GM23338 (cell line): ENCODE measurements at regions not wholly inside any gene's neighbourhood (a gene's known extent, or its start where the extent isn't known, plus 50 kb on each side); places are given as distances from the start of the nearest gene placed in this dataset.

Experiments
- ATAC-seq: fragments of 200-7000 bp; cut with Tn5 transposase; 3 replicates; pipeline ENCODE4 v1.9.1; 2020
- DNase-seq: peaks from one replicate; pipeline ENCODE4 v3.0.0-alpha.2; 2015; ENCODE audit warnings: low spot score
- H2AFZ ChIP-seq: fragments of 200-600 bp; sonication (generic); 2 replicates; pipeline ENCODE4 v1.8.0; 2016; ENCODE audit warnings: antibody characterized with exemption, mild to moderate bottlenecking, moderate library complexity
- H3F3A ChIP-seq: fragments of 200-600 bp; sonication (generic); replicated peaks from 2 replicates; pipeline ENCODE4 v1.8.0; 2017; ENCODE audit warnings: antibody characterized with exemption, mixed run types, low read depth
- H3K27ac ChIP-seq: fragments of 200-600 bp; sonication (generic); 2 replicates; pipeline ENCODE4 v1.6.1; 2016; ENCODE audit warnings: low read depth
- H3K27me3 ChIP-seq: fragments of 200-600 bp; sonication (generic); 2 replicates; pipeline ENCODE4 v1.8.0; 2016; ENCODE audit warnings: mild to moderate bottlenecking, mixed run types, moderate library complexity; ENCODE audit not compliant: insufficient read depth
- H3K36me3 ChIP-seq: fragments of 200-600 bp; sonication (generic); 2 replicates; pipeline ENCODE4 v1.8.0; 2016; ENCODE audit warnings: mild to moderate bottlenecking; ENCODE audit not compliant: insufficient read depth
- H3K4me1 ChIP-seq: fragments of 200-600 bp; sonication (generic); 2 replicates; pipeline ENCODE4 v1.8.0; 2016; ENCODE audit warnings: mild to moderate bottlenecking, moderate library complexity; ENCODE audit not compliant: insufficient read depth
- H3K4me2 ChIP-seq: fragments of 200-600 bp; sonication (generic); 2 replicates; pipeline ENCODE4 v1.7.1; 2017; ENCODE audit warnings: mixed run types
- H3K4me3 ChIP-seq: fragments of 200-600 bp; sonication (generic); 2 replicates; pipeline ENCODE4 v1.6.1; 2016; ENCODE audit warnings: mixed run types
- H3K79me2 ChIP-seq: fragments of 200-600 bp; sonication (generic); replicated peaks from 2 replicates; pipeline ENCODE4 v1.8.0; 2017; ENCODE audit warnings: mild to moderate bottlenecking; ENCODE audit not compliant: insufficient read depth
- H3K9me2 ChIP-seq: fragments of 200-600 bp; sonication (generic); 2 replicates; pipeline ENCODE4 v1.8.0; 2017; ENCODE audit not compliant: insufficient read depth
- H4K20me1 ChIP-seq: fragments of 200-600 bp; sonication (generic); replicated peaks from 2 replicates; pipeline ENCODE4 v1.8.0; 2017; ENCODE audit warnings: mild to moderate bottlenecking; ENCODE audit not compliant: insufficient read depth
- H3K27ac Mint-ChIP-seq: 2 replicates; pipeline ENCODE4 v1.8.0; 2020; ENCODE audit warnings: inconsistent platforms, mild to moderate bottlenecking, moderate library complexity, mixed read lengths
- H3K27me3 Mint-ChIP-seq: 3 replicates; pipeline ENCODE4 v1.8.0; 2022; ENCODE audit warnings: low read depth, mild to moderate bottlenecking, moderate library complexity, mixed read lengths, inconsistent platforms; ENCODE audit not compliant: insufficient read depth, poor library complexity
- H3K36me3 Mint-ChIP-seq: 3 replicates; pipeline ENCODE4 v1.8.0; 2021; ENCODE audit warnings: low read depth, mild to moderate bottlenecking, inconsistent platforms, moderate library complexity, mixed read lengths
- H3K4me1 Mint-ChIP-seq: 3 replicates; pipeline ENCODE4 v1.8.0; 2020; ENCODE audit warnings: mild to moderate bottlenecking, inconsistent platforms, mixed read lengths
- H3K4me3 Mint-ChIP-seq: 3 replicates; pipeline ENCODE4 v1.8.0; 2021; ENCODE audit warnings: moderate library complexity, mild to moderate bottlenecking, inconsistent platforms, mixed read lengths
- H3K9me3 Mint-ChIP-seq: 3 replicates; pipeline ENCODE4 v1.8.0; 2020; ENCODE audit warnings: moderate library complexity, mild to moderate bottlenecking, inconsistent platforms, mixed read lengths
- CREB1 ChIP-seq: fragments of 250-450 bp; sonication (Bioruptor Pico); IDR thresholded peaks from 2 replicates; pipeline ENCODE4 v1.5.0; 2020; ENCODE audit warnings: low read depth, mild to moderate bottlenecking, moderate library complexity
- ETS1 ChIP-seq: IDR thresholded peaks from 2 replicates; pipeline ENCODE4 v1.6.1; 2016; ENCODE audit warnings: antibody characterized with exemption
- EZH2 ChIP-seq: fragments of 200-600 bp; sonication (generic); IDR thresholded peaks from one replicate; pipeline ENCODE4 v1.8.0; 2017; ENCODE audit warnings: antibody characterized with exemption, mild to moderate bottlenecking, low read depth; ENCODE audit not compliant: unreplicated experiment
- JUNB ChIP-seq: IDR thresholded peaks from one replicate; pipeline ENCODE4 v1.6.1; 2016; ENCODE audit warnings: antibody characterized with exemption; ENCODE audit not compliant: unreplicated experiment
- NANOG ChIP-seq: IDR thresholded peaks from 2 replicates; pipeline ENCODE4 v1.6.1; 2016; ENCODE audit warnings: antibody characterized with exemption, borderline replicate concordance
- STAT1 ChIP-seq: IDR thresholded peaks from one replicate; pipeline ENCODE4 v1.6.1; 2016; ENCODE audit warnings: antibody characterized with exemption; ENCODE audit not compliant: unreplicated experiment
- ZNF114 ChIP-seq: fragments of 250-450 bp; sonication (Bioruptor Pico); IDR thresholded peaks from 2 replicates; pipeline ENCODE4 v1.5.0; 2020; ENCODE audit warnings: mild to moderate bottlenecking, moderate library complexity
- ZNF331 ChIP-seq: fragments of 250-450 bp; sonication (Bioruptor Pico); IDR thresholded peaks from 2 replicates; pipeline ENCODE4 v1.5.0; 2020; ENCODE audit warnings: low read depth, mild to moderate bottlenecking, moderate library complexity
- ZNF462 ChIP-seq: fragments of 250-450 bp; sonication (Bioruptor Pico); IDR thresholded peaks from 2 replicates; pipeline ENCODE4 v1.5.0; 2020; ENCODE audit warnings: mild to moderate bottlenecking, moderate library complexity
- TF ChIP-seq, protein P1 (sequence below), 2 experiments: fragments of 200-600 bp in 1 of 2; sonication (generic) in 1 of 2; conservative IDR thresholded peaks; 2 replicates each; pipeline versions ENCODE4 v1.5.1 to v1.6.1; 2016 to 2017; ENCODE audit warnings: antibody characterized with exemption in 2 of 2, low read depth in 2 of 2, mild to moderate bottlenecking in 2 of 2, moderate library complexity in 1 of 2

GRCh38 chrX:45400027-45400779 lies 199.5 kb upstream of the DIPK2B start:
- peak overlapping the region; percentile 20; the same call in 1 of the 2 replicates for H3K4me3 ChIP-seq
- ATAC-seq (peak; percentile 83), DNase-seq (peak; percentile 44)
- H3K9me2 ChIP-seq = no peaks in the 10 kb centered on the region
- H3K27me3 Mint-ChIP-seq = no peaks in the 10 kb centered on the region
- H3K27ac ChIP-seq = peak overlapping the region; percentile 96
- H3K79me2 ChIP-seq = no peaks in the 10 kb centered on the region
- no peak for TF ChIP-seq NANOG
- TF ChIP-seq STAT1 = no peak
- TF ChIP-seq ZNF114 (CRISPR knock-in tag) = no peak
- TF ChIP-seq JUNB = no peak
- no peak for TF ChIP-seq CREB1
- TF ChIP-seq ZNF331 = no peak
- no peak for TF ChIP-seq ETS1
- TF ChIP-seq, protein P1, sequence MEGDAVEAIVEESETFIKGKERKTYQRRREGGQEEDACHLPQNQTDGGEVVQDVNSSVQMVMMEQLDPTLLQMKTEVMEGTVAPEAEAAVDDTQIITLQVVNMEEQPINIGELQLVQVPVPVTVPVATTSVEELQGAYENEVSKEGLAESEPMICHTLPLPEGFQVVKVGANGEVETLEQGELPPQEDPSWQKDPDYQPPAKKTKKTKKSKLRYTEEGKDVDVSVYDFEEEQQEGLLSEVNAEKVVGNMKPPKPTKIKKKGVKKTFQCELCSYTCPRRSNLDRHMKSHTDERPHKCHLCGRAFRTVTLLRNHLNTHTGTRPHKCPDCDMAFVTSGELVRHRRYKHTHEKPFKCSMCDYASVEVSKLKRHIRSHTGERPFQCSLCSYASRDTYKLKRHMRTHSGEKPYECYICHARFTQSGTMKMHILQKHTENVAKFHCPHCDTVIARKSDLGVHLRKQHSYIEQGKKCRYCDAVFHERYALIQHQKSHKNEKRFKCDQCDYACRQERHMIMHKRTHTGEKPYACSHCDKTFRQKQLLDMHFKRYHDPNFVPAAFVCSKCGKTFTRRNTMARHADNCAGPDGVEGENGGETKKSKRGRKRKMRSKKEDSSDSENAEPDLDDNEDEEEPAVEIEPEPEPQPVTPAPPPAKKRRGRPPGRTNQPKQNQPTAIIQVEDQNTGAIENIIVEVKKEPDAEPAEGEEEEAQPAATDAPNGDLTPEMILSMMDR (conservative IDR thresholded peaks at IDR 0.05; ENCODE audit: low read depth in 2 of 2) = no peak
- H3K4me2 ChIP-seq = peak overlapping the region; percentile 46
- peak overlapping the region; percentile 92 for H3K27ac Mint-ChIP-seq
- peaks cover 9% of the 10 kb centered on the region for H3K4me1 ChIP-seq
- H3F3A ChIP-seq = no peaks in the 10 kb centered on the region
- no peaks in the 10 kb centered on the region; the same call in 2 of the 3 replicates for H3K36me3 Mint-ChIP-seq
- H3K4me1 Mint-ChIP-seq = peaks cover 20% of the 10 kb centered on the region
- H3K9me3 Mint-ChIP-seq = peaks cover 5% of the 10 kb centered on the region; the same call in 1 of the 3 replicates
- no peaks in the 10 kb centered on the region for H3K27me3 ChIP-seq
- H3K36me3 ChIP-seq = no peaks in the 10 kb centered on the region
- H2AFZ ChIP-seq = no peak overlapping the region
- H4K20me1 ChIP-seq = no peaks in the 10 kb centered on the region
- no peak overlapping the region for H3K4me3 Mint-ChIP-seq

DNA sequence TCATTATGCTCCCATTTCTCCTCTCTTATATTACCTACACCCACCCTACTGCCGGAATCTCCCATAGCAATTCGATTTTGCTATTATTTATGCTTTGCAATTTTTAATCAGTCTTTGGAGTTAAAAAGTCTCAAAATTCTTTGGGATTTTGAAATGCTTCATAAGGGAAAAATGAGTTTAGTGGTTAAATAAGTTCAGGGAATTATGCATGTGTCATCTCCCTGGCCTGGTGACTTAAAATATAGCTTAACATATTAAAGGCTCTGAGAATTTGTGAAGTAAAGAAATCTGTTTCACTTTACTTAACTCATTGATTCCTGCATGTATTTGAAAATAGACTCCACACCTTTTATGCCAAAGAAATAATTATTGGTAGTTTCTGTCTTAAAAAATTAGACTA lies 185.1 kb upstream of the DIPK2B start:
- H3K4me2 ChIP-seq = no peak overlapping the region
- TF ChIP-seq JUNB (no peak), ZNF331 (no peak), EZH2 (no peak), STAT1 (no peak), ZNF462 (CRISPR knock-in tag) (no peak)
- TF ChIP-seq, protein P1 (conservative IDR thresholded peaks at IDR 0.05; ENCODE audit: low read depth in 2 of 2) = no peak

More for the DNA sequence above, 185.1 kb upstream of the DIPK2B start:
- no peaks in the 10 kb centered on the region for H3K36me3 ChIP-seq
- ATAC-seq (no peak), DNase-seq (no peak)
- H4K20me1 ChIP-seq = no peaks in the 10 kb centered on the region
- H3K79me2 ChIP-seq = no peaks in the 10 kb centered on the region
- H3K27ac Mint-ChIP-seq = no peak overlapping the region
- no peaks in the 10 kb centered on the region for H3K9me2 ChIP-seq
- no peaks in the 10 kb centered on the region for H3K27me3 ChIP-seq
- peaks cover 2% of the 10 kb centered on the region for H3K27me3 Mint-ChIP-seq
- H3K9me3 Mint-ChIP-seq = peaks cover 3% of the 10 kb centered on the region; the same call in 1 of the 3 replicates
- H3K4me3 Mint-ChIP-seq = no peak overlapping the region
- H3K27ac ChIP-seq = no peak overlapping the region
- H3K4me3 ChIP-seq = no peak overlapping the region
- no peaks in the 10 kb centered on the region for H3K4me1 Mint-ChIP-seq
- no peak overlapping the region for H2AFZ ChIP-seq
- H3K4me1 ChIP-seq = no peaks in the 10 kb centered on the region
- H3K36me3 Mint-ChIP-seq = no peaks in the 10 kb centered on the region
- no peaks in the 10 kb centered on the region for H3F3A ChIP-seq
